ENCODE measurements at regions not wholly inside any gene's neighbourhood (a gene's known extent, or its start where the extent isn't known, plus 50 kb on each side); places are given as distances from the start of the nearest gene placed in this dataset.

GRCh38 chr9:134214386-134214765, 50.0 kb upstream of the RNU6ATAC start:
- no peak for DNase-seq

DNA sequence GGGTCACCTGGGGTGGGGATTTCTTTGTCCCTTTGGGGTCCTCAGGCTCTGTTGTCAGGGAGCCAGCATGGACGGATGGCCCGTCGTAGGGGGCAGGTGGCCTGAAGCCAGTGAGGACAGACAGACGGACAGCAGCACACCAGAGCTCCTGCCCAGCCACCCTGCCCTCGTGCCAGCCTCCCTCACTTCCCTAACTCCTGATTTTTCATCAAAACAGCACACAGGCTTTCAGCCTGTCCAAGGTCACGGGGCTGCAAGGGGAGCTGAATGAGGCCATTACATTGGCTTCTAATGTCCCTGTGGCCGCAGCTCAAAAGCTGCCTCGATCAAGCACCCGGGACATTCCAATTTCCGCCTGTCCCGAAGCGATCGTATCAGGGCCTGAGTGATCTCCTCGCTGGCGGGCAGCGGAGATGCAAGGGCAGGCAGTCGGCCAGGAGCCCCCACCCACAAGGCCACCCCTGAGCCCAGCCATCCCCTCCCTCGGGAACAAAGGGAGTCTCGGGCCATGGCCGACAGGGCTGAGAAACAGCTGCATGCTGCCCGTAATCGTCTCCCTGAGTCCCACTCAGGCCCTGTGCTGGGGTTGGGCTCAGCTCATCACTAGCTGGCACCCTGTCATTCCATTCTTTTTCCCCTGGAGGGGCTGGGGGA, 50.5 kb upstream of the RNU6ATAC start:
- no peak for DNase-seq

GRCh38 chr9:134215420-134215698, 51.0 kb upstream of the RNU6ATAC start:
- DNase-seq, result no peak

DNA sequence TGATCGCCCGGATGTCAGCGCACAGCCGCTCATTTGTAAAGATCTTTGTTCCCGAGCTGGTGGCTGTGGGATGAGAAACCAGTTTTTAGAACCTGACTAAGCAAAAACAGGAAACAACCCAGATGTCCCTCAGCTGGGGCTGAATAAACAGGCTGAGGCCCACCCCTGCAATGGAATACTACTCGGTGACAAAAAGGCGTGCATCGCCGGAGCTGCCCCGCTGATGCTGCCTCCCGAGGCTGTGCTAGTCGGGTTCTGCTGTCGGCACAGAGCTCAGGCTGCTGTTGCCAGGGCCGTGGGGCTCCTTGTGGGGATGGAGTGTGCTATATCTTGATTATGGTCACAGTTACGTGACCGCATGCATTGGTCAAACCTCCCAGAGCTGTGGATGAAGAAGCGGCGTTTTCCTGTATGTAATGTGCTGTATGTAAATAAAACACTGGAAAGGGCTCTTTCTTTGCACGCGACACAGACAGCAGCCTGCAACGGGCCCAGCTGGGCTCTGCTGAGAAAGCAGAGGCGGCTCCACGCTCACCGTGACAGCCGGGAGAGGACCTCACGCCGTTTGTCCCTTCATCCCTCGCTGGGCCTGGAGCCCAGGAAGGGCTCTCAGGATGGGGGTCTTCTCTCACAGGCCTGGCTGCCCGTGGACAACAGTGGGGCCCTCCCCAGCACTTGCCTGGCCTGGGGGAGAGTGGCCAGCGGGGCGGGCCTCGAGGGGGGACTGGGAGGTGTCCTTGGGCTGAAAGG, 51.5 kb upstream of the RNU6ATAC start:
- DNase-seq, result peak; percentile 67

GRCh38 chr9:134216449-134216951, 52.1 kb upstream of the RNU6ATAC start:
- DNase-seq, result no peak

DNA sequence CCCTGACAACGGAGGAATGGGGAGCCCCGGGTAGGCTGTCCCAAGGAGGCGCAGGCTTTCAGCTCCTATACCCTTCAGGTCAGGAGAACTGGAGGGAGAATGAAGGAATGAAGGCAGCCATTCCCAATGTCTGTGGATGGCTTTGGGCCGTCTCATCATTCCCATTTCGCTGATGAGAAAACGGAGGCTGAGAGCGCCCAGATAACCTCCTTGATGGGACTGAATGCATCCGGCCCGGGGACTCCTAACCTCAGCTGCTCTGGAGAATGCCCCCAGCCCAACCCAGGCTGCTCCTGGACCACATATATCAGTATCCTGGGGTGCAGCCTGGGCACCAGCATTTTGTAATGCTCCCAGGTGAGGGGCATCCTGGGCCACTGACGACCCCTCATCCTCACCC, 52.6 kb upstream of the RNU6ATAC start:
- DNase-seq, result no peak

- DNase-seq, result no peak
These were observed 53.3 kb upstream of the RNU6ATAC start for GRCh38 chr9:134217431-134218210.

GRCh38 chr9:134218230-134218629, 53.9 kb upstream of the RNU6ATAC start:
- no peak for DNase-seq

GRCh38 chr9:134219646-134220060, 55.3 kb upstream of the RNU6ATAC start:
- DNase-seq, result no peak

GRCh38 chr9:134220311-134220710, 55.9 kb upstream of the RNU6ATAC start:
- DNase-seq, result no peak

- no peak for DNase-seq
These were observed 57.1 kb upstream of the RNU6ATAC start for GRCh38 chr9:134221273-134222017.

- no peak for DNase-seq
These were observed 57.7 kb upstream of the RNU6ATAC start for GRCh38 chr9:134222018-134222573.

DNA sequence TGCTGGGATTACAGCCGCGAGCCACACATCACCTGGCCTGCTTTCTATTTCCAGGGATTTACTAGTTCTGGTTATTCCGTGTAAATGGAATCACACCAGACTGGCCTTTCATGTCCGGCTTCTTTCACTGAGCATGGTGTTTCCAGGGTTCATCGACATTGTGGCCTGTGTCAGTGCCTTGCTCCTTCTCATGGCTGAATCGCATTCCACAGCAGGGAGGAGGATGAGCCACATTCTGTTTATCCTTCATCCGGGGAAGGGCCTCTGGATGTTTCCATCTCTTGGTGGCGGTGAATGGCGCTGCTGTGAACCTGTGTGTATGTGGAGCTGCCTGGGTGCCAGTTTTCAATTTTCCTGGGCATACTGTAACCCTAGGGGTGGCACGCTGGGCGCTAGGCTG, 58.7 kb upstream of the RNU6ATAC start:
- DNase-seq, result no peak

DNA sequence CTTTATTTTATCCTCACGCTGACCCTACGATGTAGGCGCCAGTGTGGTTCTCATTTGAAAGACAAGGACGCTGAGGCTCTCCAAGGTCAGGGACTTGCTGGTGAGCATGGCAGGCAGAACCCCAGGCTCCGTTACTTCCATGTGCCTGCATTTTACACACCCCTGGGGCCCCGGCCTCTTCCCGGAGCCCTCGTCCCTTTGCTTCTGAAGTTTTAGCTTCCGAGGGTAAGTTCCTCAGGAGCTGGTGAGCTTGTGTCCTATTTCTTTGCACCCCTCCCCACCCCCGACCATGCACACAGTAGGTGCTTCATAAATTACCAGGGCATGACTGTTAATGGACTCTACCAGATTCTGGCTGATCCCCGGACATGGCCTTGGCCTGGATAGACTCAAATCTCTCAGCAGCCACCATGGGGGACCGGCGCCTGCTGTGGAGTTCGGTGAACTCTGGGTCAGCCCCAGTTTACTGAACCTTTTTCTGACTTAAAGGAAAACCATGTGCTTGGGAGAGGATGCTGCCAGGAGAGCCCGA, 59.3 kb upstream of the RNU6ATAC start:
- peak; percentile 64 for DNase-seq

DNA sequence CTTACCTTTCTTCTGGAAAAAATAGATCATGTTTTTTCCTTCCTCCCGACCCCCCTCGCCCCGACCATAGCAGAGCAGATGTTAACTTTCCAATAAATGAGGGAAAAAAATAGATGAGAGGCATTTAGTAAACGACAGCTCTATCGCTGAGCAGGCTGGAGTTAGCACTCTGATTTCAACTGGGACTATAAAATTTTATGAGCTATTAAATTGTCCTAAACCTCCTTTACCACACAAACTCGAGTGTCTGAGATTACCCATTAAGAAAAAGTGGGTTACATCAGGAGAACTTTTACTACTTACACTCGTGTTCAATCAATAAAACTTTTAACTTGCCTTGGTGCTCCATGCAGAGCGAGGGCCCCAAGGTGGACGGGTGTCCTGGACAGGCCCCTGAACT, 59.8 kb upstream of the RNU6ATAC start:
- DNase-seq, result no peak

- DNase-seq, result peak; percentile 53
These were observed 60.3 kb upstream of the RNU6ATAC start for GRCh38 chr9:134224567-134225093.

GRCh38 chr9:134225186-134225585, 60.8 kb upstream of the RNU6ATAC start:
- no peak for DNase-seq

DNA sequence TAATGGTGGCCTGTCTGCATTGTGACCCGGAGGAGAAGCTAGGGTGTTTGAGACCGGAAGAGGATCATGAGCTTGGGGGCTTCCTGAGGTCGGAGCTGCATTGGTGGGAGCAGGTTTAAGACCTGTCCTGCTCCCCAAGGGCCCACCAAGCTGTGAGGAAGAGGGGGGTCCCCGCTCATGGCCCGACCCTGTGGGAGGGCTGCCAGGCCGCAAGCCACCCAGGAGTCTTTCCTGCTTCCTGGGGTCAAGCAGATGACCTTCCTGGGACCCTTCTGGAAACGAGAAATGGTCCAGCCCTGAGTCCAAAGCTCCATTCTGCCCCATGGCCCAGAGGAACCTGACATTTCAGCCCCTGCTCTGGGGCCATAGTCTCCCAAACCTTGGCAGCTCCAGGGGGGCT, 61.5 kb upstream of the RNU6ATAC start:
- DNase-seq, result no peak

DNA sequence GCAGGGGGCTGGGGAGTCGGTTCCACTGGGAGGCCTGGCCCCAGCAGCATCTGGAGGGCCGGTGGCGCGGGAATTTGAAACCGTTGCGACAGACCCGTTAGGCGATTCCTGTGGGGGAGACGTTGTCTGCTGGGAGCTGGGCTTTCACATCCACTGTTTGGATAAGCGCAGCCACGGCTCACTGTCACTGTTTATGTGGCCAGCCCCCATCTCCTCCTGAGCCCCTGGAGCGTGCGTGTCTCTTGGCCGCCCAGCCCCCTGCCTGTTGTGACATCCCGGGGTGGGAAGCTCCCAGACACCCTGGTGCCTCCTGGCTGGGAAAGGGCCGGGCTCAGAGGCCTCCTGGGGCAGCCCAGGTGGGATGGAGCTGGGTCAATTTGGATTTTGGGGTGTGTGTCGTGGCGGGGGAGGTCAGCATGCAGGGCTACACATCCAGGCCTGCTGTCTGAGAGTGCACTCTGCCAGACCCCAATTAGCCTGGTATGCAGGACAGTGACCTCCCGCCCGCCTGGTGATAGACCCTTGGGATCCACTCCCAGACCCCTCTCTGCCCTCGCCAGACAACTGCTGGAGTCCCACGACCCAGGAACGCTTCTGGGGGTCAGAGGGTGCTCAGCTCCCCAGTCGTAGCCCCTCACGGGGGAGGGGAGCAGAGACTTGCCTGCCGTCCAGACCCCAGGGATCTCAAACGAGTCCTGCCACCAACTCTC, 62.0 kb upstream of the RNU6ATAC start:
- peak; percentile 53 for DNase-seq

GRCh38 chr9:134227451-134228411, 63.4 kb upstream of the RNU6ATAC start:
- DNase-seq, result peak; percentile 41
